GM18511 (cell line): ENCODE measurements at regions not wholly inside any gene's neighbourhood (a gene's known extent, or its start where the extent isn't known, plus 50 kb on each side); places are given as distances from the start of the nearest gene placed in this dataset.

ENCODE experiments used
- ATAC-seq: cut with Tn5 transposase; IDR thresholded peaks from one replicate; pipeline ENCODE4 v1.9.1; 2021; ENCODE audit warnings: mild to moderate bottlenecking, moderate library complexity; ENCODE audit not compliant: unreplicated experiment

GRCh38 chr11:26219183-26220117 is 112.5 kb upstream of the ANO3 start:
- ATAC-seq = no peak

DNA sequence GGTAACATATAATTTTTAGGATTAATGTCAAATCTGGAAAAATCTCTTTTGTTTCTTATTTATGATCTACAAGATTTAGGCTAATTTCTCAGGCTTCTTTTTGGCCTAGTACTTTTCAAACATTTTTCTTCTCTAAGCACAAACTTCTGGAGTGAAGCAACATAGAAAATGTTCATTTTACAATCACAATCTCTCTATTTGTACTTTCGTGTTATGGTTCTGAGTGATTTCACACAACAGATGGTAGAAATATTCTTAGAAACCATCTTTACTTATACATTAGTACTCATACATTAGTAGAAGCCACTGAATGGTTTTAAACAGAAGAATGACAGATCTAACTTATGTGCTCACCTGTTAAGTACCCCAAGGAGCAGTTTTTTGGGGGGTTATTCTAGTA is 106.3 kb upstream of the ANO3 start:
- no peak for ATAC-seq

DNA sequence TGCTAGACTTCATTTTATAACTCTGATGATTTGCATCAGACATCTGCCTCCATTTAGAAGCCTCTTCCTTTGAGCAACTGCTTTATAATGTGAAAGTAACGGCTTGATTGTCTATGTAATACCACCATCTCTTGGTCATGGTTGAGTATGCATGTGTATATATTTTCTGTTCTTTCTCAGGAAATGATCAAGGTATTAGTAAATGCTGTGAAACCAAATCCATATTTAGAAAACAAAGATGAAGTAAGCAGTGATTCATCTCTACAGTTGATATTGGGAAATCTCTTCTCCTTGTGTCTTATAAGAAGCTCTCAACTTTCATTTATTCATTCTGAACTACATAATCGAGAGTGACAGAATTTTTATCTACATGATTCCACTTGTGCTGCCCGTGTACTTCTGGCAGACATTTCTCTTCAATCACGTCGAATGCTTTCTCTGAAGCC is 104.6 kb upstream of the ANO3 start:
- ATAC-seq = peak; percentile 76

GRCh38 chr11:26227883-26228502 is 103.9 kb upstream of the ANO3 start:
- ATAC-seq = no peak

DNA sequence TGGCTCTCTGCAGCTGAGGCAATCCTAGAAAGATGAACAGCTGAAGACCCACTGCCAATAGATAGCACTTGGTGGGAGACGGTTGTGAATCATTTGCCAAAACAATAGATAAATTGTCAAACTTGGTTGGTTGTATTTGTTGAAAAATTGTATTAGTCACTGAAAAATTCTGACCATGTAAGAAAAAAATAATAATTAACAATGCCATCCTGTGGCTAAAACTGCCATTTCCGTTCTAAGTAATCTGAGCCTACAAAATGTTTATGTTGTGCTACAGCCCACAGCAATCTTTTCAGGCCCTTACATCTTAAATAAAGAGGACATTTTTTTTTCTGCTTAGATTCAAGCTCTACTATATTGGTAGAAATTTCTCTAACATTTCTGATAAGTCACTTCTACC is 103.2 kb upstream of the ANO3 start:
- ATAC-seq = no peak

DNA sequence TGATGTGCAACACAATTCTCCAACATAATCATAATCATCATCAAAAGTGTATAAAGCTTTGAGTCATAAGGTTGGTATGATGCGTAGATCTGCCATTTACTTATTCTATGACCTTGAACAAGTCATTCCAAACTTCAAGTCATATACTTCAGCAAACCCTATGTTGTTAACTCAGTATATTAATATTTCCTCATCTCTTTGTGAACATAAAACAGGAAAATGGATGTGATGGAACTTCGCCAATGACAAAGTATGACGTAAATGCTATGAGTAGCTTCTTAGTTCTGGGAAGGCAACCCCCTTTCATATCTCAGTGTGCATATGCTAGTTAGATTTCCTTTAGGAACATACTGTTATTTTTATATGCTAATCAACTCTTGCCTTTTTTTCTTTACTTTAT is 102.7 kb upstream of the ANO3 start:
- no peak for ATAC-seq

GRCh38 chr11:26229981-26230380 is 101.9 kb upstream of the ANO3 start:
- no peak for ATAC-seq

- peak; percentile 34 for ATAC-seq
Measured at GRCh38 chr11:26231252-26231661, 100.7 kb upstream of the ANO3 start.

- ATAC-seq = no peak
Measured at GRCh38 chr11:26234451-26234850, 97.5 kb upstream of the ANO3 start.

DNA sequence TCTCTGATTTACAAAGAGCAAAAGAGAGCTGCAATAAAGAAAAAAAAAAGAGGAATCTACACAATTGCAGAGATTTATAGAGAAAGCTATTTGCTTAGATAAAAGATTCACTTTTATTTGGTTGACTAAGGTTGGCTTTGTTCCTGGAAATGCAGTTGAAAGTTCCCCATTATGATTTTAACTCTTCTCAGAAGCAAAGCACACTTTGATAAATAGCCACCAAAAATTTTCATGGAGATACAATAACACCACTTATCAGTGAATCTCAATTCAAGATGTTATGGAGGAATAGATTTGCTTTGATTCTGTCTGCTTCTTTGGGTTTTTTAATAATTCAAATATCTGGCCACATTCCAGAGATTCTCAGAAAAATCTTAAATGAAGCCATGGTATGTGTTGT is 88.5 kb upstream of the ANO3 start:
- no peak for ATAC-seq

DNA sequence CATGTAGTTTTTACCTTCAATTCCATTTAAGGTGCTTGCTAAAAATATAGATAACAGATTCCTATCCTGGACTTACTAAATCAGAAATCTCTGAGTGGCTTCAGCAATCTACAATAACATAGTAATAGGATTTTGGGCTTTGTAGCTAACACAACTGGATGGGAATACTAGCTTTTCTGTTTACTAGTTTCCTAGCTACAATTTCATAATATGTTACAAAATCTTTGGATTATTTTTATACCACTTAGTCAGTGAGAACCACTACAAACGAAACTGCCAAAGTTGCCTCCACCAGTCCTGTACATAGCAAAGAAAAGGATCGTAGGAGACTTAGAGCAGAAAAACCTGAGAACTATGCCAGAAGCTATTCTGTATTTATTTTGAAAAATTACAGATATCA is 87.7 kb upstream of the ANO3 start:
- no peak for ATAC-seq

GRCh38 chr11:26245046-26245445 is 86.9 kb upstream of the ANO3 start:
- ATAC-seq = no peak

- no peak for ATAC-seq
Measured at GRCh38 chr11:26247340-26247739, 84.6 kb upstream of the ANO3 start.

DNA sequence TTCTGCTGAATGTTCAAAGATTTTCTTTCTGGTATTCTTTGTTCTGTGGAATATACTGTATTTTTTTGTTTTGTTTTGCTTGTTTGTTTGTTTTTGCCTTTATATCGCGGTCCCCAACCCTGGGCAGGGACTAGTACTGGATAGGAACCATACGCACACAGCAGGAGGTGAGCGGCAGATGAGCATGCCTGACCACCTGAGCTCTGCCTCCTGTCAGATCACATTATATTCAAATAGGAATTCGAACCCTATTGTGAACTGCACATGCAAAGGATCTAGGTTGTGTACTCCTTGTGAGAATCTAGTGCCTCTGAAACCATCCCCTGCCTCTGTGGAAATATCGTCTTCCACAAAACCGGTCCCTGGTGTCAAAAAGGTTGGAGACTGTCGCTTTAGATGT is 83.3 kb upstream of the ANO3 start:
- no peak for ATAC-seq

DNA sequence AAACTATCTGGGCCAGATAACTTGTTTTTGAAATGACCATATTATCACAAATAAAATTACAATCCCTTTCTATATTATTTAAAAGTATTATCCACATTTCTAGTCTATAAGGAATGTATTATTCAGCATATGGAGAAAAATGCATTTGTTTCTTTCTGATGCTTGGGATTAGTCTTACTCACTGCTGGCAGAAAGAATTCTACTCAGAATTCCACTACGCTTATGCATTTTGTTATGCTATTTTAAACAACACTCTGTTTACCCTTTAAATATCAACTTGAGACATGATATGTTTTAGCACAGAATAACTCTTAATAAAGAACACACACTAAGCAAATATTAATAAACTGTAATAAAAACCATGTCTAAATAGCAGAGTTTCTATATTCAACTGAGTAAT is 77.6 kb upstream of the ANO3 start:
- ATAC-seq = no peak

DNA sequence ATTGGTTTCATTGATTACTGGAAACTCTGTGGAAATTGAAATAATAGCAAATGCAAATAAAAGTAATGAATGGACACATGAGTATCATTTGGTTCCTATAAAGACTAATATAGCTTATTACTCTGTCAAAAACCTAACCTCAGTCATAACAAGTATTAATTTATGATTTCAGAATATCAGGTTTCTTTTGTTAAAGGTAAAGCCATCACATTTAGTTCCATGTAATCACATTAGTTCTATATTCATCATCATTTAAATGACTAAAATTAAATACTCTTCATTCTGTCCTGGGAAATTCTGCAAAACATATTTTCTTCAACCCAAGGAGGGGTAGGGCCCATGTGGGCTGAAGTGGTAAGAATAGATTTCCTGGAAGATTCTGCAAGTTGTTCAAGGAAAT is 68.2 kb upstream of the ANO3 start:
- ATAC-seq = no peak

DNA sequence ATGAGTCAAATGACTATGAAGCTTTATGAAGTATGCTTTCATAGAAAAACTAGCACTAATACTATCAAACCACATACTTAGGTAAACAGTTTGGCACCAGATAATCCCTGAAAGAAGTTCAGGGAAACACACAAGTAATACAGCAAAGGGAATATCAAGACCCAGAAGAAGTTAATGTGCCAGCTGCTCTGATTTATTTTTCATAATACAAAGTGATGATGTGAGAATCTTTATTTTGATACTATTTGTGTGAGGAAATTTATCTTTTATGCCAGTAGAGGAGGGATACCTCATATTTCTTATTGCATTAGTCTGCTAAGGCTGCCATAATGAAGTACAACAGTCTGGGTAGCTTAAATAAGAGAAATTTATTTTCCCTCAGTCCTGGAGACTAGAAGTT is 67.7 kb upstream of the ANO3 start:
- ATAC-seq = no peak

DNA sequence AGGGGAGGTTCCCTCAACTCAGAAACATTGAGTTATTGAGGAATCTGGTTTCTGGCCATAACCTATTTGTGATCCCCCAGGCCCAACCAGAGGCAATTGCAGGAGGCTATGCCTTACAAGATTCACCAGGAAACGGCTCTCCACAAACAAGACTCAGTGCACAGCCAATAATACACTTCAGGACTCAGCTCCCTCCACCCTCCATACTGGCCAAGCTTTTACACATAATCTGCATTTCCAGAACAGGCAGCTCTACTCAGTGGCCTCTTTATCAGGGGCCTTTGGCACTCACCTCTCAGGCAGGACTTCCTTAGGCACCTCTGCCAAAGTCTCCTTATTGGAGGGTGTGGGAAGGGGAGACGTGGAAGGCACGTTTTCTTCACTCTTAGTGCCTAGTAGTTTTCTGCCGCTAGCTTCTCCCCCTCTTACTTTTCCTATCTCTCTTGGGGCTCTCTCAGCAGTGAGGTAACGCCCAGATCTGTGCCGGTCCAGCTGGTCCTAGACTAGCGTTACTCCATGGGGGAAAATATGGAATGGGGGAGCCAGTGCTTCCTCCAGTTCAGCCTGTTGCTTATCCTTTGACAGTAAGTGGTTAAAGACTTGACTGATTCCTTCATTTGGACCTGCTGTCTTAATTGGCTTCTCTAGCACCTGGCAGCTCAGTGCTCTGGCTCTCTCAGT is 62.8 kb upstream of the ANO3 start:
- ATAC-seq = no peak

GRCh38 chr11:26271666-26272065 is 60.3 kb upstream of the ANO3 start:
- ATAC-seq = no peak

- peak; percentile 95 for ATAC-seq
Measured at GRCh38 chr11:26276798-26277424, 55.0 kb upstream of the ANO3 start.

DNA sequence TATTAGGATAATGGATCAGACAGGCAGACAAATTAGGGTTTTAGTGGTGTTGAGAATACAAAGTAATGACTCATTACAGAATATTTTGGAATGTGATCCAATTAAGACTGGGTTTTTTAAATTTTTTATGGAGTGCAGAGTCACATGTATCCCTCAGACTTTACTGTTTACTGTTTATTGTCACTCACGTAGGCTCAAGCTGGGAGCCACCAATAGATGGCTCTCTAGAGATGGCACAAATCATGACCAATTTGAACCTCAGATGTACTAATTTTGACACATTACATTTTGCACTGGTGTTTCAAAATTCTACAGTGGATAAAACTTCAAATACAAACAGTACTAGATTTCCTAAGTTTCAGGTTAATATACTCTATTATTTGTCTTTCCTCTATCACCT is 53.6 kb upstream of the ANO3 start:
- no peak for ATAC-seq
